ENCODE measurements at regions not wholly inside any gene's neighbourhood (a gene's known extent, or its start where the extent isn't known, plus 50 kb on each side); places are given as distances from the start of the nearest gene placed in this dataset.
"Not testable (repeated sequence)": the region's sequence is repeated elsewhere in the genome, so short reads cannot be mapped to it uniquely, and the experiment has no call there.

- Histone ChIP-seq H3K4me1 (ENCODE audit: control insufficient read depth in 2 of 2, insufficient read depth in 2 of 2, low read length in 2 of 2) (peaks cover 0 to 6% of the 10 kb centered on the region in 2 donors), H3K27me3 (replicated peaks in 1 of 4; ENCODE audit: control extremely low read depth in 1 of 4, control insufficient read depth in 3 of 4, insufficient read depth in 4 of 4, low read length in 3 of 4) (no peaks in the 10 kb centered on the region), H3K79me2 (ENCODE audit: control insufficient read depth, insufficient read depth, low read length) (peaks cover 24% of the 10 kb centered on the region), H3K27ac (ENCODE audit: low read length in 2 of 2) (no peak overlapping the region), H3K9ac (ENCODE audit: low read length) (no peak overlapping the region), H3K36me3 (replicated peaks in 1 of 2; ENCODE audit: control extremely low read depth in 1 of 2, control insufficient read depth in 1 of 2, extremely low read depth in 1 of 2, insufficient read depth in 2 of 2, low read length in 1 of 2) (peaks cover 2 to 41% of the 10 kb centered on the region in 2 experiments), H3K4me2 (replicated peaks; ENCODE audit: low read depth, low read length, poor library complexity, severe bottlenecking) (no peak overlapping the region), H3K9me3 (ENCODE audit: control extremely low read depth in 1 of 3, control insufficient read depth in 2 of 3, insufficient read depth in 1 of 3, low read length in 2 of 3) (no peaks in the 10 kb centered on the region), H3K4me3 (ENCODE audit: control extremely low read depth in 1 of 5, extremely low read depth in 1 of 5, insufficient read depth in 1 of 5, low read depth in 2 of 5, low read length in 4 of 5) (no peak overlapping the region), H2AFZ (ENCODE audit: insufficient read depth, low read depth, low read length, poor library complexity, severe bottlenecking) (no peak overlapping the region), H4K20me1 (ENCODE audit: control insufficient read depth, insufficient read depth, low read length, poor library complexity, severe bottlenecking) (peaks cover 17% of the 10 kb centered on the region)
- intact Hi-C loops (cut with micrococcal nuclease), result loop anchor here (10.0 kb wide), 1 partner anchor 202 kb away; no protein-coding TSS in a partner anchor
- Mint-ChIP-seq H3K27me3 (no peaks in the 10 kb centered on the region), H3K9me3 (ENCODE audit: insufficient read depth) (no peaks in the 10 kb centered on the region), H3K4me3 (no peak overlapping the region), H3K4me1 (peaks cover 3% of the 10 kb centered on the region), H3K27ac (no peak overlapping the region)
- 98% methylated on average over 5 of the region's 9 CpGs for WGBS (ENCODE audit: insufficient coverage)
- ChIA-PET POLR2A (interaction anchor here (0.7 kb wide), 1 partner anchor 20 kb away, joined by 5 read pairs; no protein-coding TSS in a partner anchor), CTCF (interaction anchor here (0.9 kb wide), 1 partner anchor 12 kb away, joined by 3 read pairs; no protein-coding TSS in a partner anchor)
- DNase-seq, result no peak
- no peak for ATAC-seq (ENCODE audit: low read depth)
- TF ChIP-seq CTCF (IDR thresholded peaks at IDR 0.05) (no peak), EZH2 (IDR thresholded peaks at IDR 0.05; ENCODE audit: borderline replicate concordance, insufficient read depth, low read depth, low read length, poor library complexity, severe bottlenecking) (no peak)
These were observed 75.7 kb upstream of the KCTD7 start for GRCh38 chr7:66553001-66553400.

GRCh38 chr7:66553675-66554074 is 75.0 kb upstream of the KCTD7 start:
- not testable (repeated sequence) for H3K9me3 Mint-ChIP-seq (ENCODE audit: insufficient read depth); H3K27me3 Mint-ChIP-seq; H3K27ac Mint-ChIP-seq; H3K4me3 ChIP-seq (ENCODE audit: control extremely low read depth in 1 of 5, extremely low read depth in 1 of 5, insufficient read depth in 1 of 5, low read depth in 2 of 5, low read length in 4 of 5); H3K4me3 Mint-ChIP-seq; H3K4me2 ChIP-seq (replicated peaks; ENCODE audit: low read depth, low read length, poor library complexity, severe bottlenecking); ATAC-seq (ENCODE audit: low read depth); H3K27me3 ChIP-seq (replicated peaks in 1 of 4; ENCODE audit: control extremely low read depth in 1 of 4, control insufficient read depth in 3 of 4, insufficient read depth in 4 of 4, low read length in 3 of 4); H2AFZ ChIP-seq (ENCODE audit: insufficient read depth, low read depth, low read length, poor library complexity, severe bottlenecking); DNase-seq; H3K9me3 ChIP-seq (ENCODE audit: control extremely low read depth in 1 of 3, control insufficient read depth in 2 of 3, insufficient read depth in 1 of 3, low read length in 2 of 3); H3K4me1 ChIP-seq (ENCODE audit: control insufficient read depth in 2 of 2, insufficient read depth in 2 of 2, low read length in 2 of 2); H3K4me1 Mint-ChIP-seq; H3K9ac ChIP-seq (ENCODE audit: low read length); H3K27ac ChIP-seq (ENCODE audit: low read length in 2 of 2)
- ChIA-PET CTCF (interaction anchor here (0.7 to 0.9 kb wide), 3 partner anchors 11 to 196 kb away, joined by 3 to 4 read pairs (median 3); no protein-coding TSS in a partner anchor), POLR2A (interaction anchor here (0.6 kb wide), 1 partner anchor 78 kb away, joined by 3 read pairs; no protein-coding TSS in a partner anchor)
- WGBS (ENCODE audit: insufficient coverage), result no CpG with 5 or more reads among the region's 2 CpGs
- intact Hi-C loops (cut with micrococcal nuclease), result loop anchor here (10.0 kb wide), 1 partner anchor 201 kb away; no protein-coding TSS in a partner anchor
- Histone ChIP-seq H4K20me1 (ENCODE audit: control insufficient read depth, insufficient read depth, low read length, poor library complexity, severe bottlenecking) (peaks cover 24% of the 10 kb centered on the region), H3K79me2 (ENCODE audit: control insufficient read depth, insufficient read depth, low read length) (peaks cover 28% of the 10 kb centered on the region), H3K36me3 (replicated peaks in 1 of 2; ENCODE audit: control extremely low read depth in 1 of 2, control insufficient read depth in 1 of 2, extremely low read depth in 1 of 2, insufficient read depth in 2 of 2, low read length in 1 of 2) (peaks cover 0 to 39% of the 10 kb centered on the region in 2 experiments)

GRCh38 chr7:66554291-66554690 is 74.4 kb upstream of the KCTD7 start:
- H3K4me3 Mint-ChIP-seq; DNase-seq; H3K4me3 ChIP-seq (ENCODE audit: control extremely low read depth in 1 of 5, extremely low read depth in 1 of 5, insufficient read depth in 1 of 5, low read depth in 2 of 5, low read length in 4 of 5); H3K4me1 ChIP-seq (ENCODE audit: control insufficient read depth in 2 of 2, insufficient read depth in 2 of 2, low read length in 2 of 2); H3K27me3 Mint-ChIP-seq; H3K4me2 ChIP-seq (replicated peaks; ENCODE audit: low read depth, low read length, poor library complexity, severe bottlenecking); H3K27me3 ChIP-seq (replicated peaks in 1 of 4; ENCODE audit: control extremely low read depth in 1 of 4, control insufficient read depth in 3 of 4, insufficient read depth in 4 of 4, low read length in 3 of 4); H3K9me3 Mint-ChIP-seq (ENCODE audit: insufficient read depth); H3K27ac ChIP-seq (ENCODE audit: low read length in 2 of 2); H3K27ac Mint-ChIP-seq; ATAC-seq (ENCODE audit: low read depth); H3K9ac ChIP-seq (ENCODE audit: low read length); H3K4me1 Mint-ChIP-seq; H3K9me3 ChIP-seq (ENCODE audit: control extremely low read depth in 1 of 3, control insufficient read depth in 2 of 3, insufficient read depth in 1 of 3, low read length in 2 of 3); H2AFZ ChIP-seq (ENCODE audit: insufficient read depth, low read depth, low read length, poor library complexity, severe bottlenecking): not testable (repeated sequence)
- 100% methylated on average over 1 of the region's 8 CpGs for WGBS (ENCODE audit: insufficient coverage)
- Histone ChIP-seq H4K20me1 (ENCODE audit: control insufficient read depth, insufficient read depth, low read length, poor library complexity, severe bottlenecking) (peaks cover 28% of the 10 kb centered on the region), H3K79me2 (ENCODE audit: control insufficient read depth, insufficient read depth, low read length) (peaks cover 33% of the 10 kb centered on the region), H3K36me3 (replicated peaks in 1 of 2; ENCODE audit: control extremely low read depth in 1 of 2, control insufficient read depth in 1 of 2, extremely low read depth in 1 of 2, insufficient read depth in 2 of 2, low read length in 1 of 2) (peaks cover 0 to 44% of the 10 kb centered on the region in 2 experiments)
- ChIA-PET CTCF (interaction anchor here (0.7 kb wide), 2 partner anchors 130 to 196 kb away, joined by 3 to 4 read pairs; no protein-coding TSS in a partner anchor), POLR2A (interaction anchor here (0.6 kb wide), 1 partner anchor 77 kb away, joined by 3 read pairs; no protein-coding TSS in a partner anchor)
- intact Hi-C loops (cut with micrococcal nuclease), result loop anchor here (10.0 kb wide), 1 partner anchor 201 kb away; no protein-coding TSS in a partner anchor

Data from B cell (primary cell).